ENCODE measurements at regions not wholly inside any gene's neighbourhood (a gene's known extent, or its start where the extent isn't known, plus 50 kb on each side); places are given as distances from the start of the nearest gene placed in this dataset.
A peak's percentile ranks its signal among the peaks of the same experiment; 100 is the strongest.

GRCh38 chr13:88764103-88764502 lies 1092.9 kb downstream of the SLITRK5 start:
- Histone ChIP-seq H3F3A (replicated peaks; ENCODE audit: low read depth) (no peaks in the 10 kb centered on the region), H3K27ac (ENCODE audit: low read depth) (no peak overlapping the region), H3K36me3 (ENCODE audit: insufficient read depth) (no peaks in the 10 kb centered on the region), H4K20me1 (replicated peaks; ENCODE audit: insufficient read depth) (no peaks in the 10 kb centered on the region), H3K4me1 (ENCODE audit: insufficient read depth) (no peaks in the 10 kb centered on the region), H3K4me2 (no peak overlapping the region), H3K27me3 (ENCODE audit: insufficient read depth) (peaks cover 24% of the 10 kb centered on the region), H3K9me2 (ENCODE audit: insufficient read depth) (no peaks in the 10 kb centered on the region), H3K4me3 (no peak overlapping the region), H2AFZ (no peak overlapping the region), H3K79me2 (replicated peaks; ENCODE audit: insufficient read depth) (no peaks in the 10 kb centered on the region)
- Mint-ChIP-seq H3K4me1 (peaks cover 5% of the 10 kb centered on the region), H3K4me3 (no peak overlapping the region), H3K27me3 (ENCODE audit: insufficient read depth, low read depth, poor library complexity) (peaks cover 2% of the 10 kb centered on the region), H3K36me3 (ENCODE audit: low read depth) (no peaks in the 10 kb centered on the region), H3K27ac (no peak overlapping the region), H3K9me3 (no peaks in the 10 kb centered on the region)
- DNase-seq (ENCODE audit: low spot score) = peak; percentile 83
- peak; percentile 83 for ATAC-seq
- TF ChIP-seq POLR2AphosphoS5 (IDR thresholded peaks at IDR 0.05; ENCODE audit: low read depth) = no peak
- no peak for TF ChIP-seq CTCF (conservative IDR thresholded peaks at IDR 0.05; ENCODE audit: low read depth in 2 of 2)
- no peak for TF ChIP-seq EZH2phosphoT487 (IDR thresholded peaks at IDR 0.05; ENCODE audit: unreplicated experiment)
- no peak for TF ChIP-seq ZNF331 (CRISPR knock-in tag; IDR thresholded peaks at IDR 0.05; ENCODE audit: low read depth)
- TF ChIP-seq NANOG (IDR thresholded peaks at IDR 0.05; ENCODE audit: borderline replicate concordance) = peak; percentile 75
- no peak for TF ChIP-seq ZNF462 (CRISPR knock-in tag; IDR thresholded peaks at IDR 0.05)

All from GM23338 (cell line).